Ishikawa (cell line): ENCODE measurements at regions not wholly inside any gene's neighbourhood (a gene's known extent, or its start where the extent isn't known, plus 50 kb on each side); places are given as distances from the start of the nearest gene placed in this dataset.

Source experiments
- CEBPB ChIP-seq: IDR thresholded peaks from 2 replicates; pipeline ENCODE4 v1.6.1; 2012
- EP300 ChIP-seq: IDR thresholded peaks from 2 replicates; pipeline ENCODE4 v1.6.1; 2012; ENCODE audit warnings: borderline replicate concordance
- FOXM1 ChIP-seq: IDR thresholded peaks from 2 replicates; pipeline ENCODE4 v1.6.1; 2012; ENCODE audit warnings: low read depth, borderline replicate concordance
- NFIC ChIP-seq: IDR thresholded peaks from 2 replicates; pipeline ENCODE4 v1.6.1; 2012
- TAF1 ChIP-seq: IDR thresholded peaks from 2 replicates; pipeline ENCODE4 v1.6.1; 2012; ENCODE audit warnings: low read depth, mild to moderate bottlenecking
- YY1 ChIP-seq: IDR thresholded peaks from 2 replicates; pipeline ENCODE4 v1.6.1; 2012; ENCODE audit warnings: low read depth
- TF ChIP-seq, protein P1 (sequence below): IDR thresholded peaks from 2 replicates; pipeline ENCODE4 v1.6.1; 2012; ENCODE audit warnings: low read depth, mild to moderate bottlenecking

DNA sequence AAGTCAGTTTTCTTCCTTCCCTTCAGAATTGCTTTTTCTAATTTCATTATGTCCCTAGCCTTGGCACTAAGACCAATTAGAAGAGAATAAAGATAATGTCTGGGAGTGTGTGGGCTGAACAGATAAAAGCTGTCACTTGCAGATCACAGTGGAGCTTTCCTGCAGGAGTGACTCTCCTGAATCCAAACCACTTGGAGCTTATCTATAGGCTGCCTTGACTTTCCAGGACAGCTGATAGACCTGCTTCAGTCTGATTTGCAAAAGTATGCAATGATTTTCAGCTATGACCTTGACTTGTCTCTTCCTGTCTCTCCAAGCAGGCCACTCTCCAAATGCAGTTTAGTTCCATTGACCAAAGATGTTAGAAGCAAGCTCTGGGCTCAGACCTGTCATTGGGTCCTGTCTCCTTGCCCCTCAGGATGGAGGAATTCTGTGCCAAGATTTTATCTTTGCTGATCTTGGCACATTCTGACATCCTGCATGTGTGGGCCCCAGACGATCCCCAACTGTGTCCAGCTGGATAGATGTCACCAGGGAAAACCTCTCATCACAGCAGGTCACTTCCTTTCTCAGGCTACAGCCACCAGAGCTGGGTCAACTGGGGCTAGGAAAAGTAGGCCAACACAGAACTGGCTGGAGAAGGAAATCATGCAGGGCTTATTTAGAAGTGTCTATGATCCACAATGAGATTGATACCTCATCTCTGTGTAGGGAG, 120.9 kb upstream of the ZNF438 start:
- no peak for TF ChIP-seq YY1
- TF ChIP-seq NFIC, result peak; percentile 56
- no peak for TF ChIP-seq TAF1
- no peak for TF ChIP-seq FOXM1
- TF ChIP-seq EP300, result 0 out of 2 replicates have a peak, but pooled peaks have one; percentile 47
- TF ChIP-seq CEBPB, result no peak
- TF ChIP-seq, protein P1, sequence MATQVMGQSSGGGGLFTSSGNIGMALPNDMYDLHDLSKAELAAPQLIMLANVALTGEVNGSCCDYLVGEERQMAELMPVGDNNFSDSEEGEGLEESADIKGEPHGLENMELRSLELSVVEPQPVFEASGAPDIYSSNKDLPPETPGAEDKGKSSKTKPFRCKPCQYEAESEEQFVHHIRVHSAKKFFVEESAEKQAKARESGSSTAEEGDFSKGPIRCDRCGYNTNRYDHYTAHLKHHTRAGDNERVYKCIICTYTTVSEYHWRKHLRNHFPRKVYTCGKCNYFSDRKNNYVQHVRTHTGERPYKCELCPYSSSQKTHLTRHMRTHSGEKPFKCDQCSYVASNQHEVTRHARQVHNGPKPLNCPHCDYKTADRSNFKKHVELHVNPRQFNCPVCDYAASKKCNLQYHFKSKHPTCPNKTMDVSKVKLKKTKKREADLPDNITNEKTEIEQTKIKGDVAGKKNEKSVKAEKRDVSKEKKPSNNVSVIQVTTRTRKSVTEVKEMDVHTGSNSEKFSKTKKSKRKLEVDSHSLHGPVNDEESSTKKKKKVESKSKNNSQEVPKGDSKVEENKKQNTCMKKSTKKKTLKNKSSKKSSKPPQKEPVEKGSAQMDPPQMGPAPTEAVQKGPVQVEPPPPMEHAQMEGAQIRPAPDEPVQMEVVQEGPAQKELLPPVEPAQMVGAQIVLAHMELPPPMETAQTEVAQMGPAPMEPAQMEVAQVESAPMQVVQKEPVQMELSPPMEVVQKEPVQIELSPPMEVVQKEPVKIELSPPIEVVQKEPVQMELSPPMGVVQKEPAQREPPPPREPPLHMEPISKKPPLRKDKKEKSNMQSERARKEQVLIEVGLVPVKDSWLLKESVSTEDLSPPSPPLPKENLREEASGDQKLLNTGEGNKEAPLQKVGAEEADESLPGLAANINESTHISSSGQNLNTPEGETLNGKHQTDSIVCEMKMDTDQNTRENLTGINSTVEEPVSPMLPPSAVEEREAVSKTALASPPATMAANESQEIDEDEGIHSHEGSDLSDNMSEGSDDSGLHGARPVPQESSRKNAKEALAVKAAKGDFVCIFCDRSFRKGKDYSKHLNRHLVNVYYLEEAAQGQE, result no peak
